ENCODE measurements at regions not wholly inside any gene's neighbourhood (a gene's known extent, or its start where the extent isn't known, plus 50 kb on each side); places are given as distances from the start of the nearest gene placed in this dataset.

DNA sequence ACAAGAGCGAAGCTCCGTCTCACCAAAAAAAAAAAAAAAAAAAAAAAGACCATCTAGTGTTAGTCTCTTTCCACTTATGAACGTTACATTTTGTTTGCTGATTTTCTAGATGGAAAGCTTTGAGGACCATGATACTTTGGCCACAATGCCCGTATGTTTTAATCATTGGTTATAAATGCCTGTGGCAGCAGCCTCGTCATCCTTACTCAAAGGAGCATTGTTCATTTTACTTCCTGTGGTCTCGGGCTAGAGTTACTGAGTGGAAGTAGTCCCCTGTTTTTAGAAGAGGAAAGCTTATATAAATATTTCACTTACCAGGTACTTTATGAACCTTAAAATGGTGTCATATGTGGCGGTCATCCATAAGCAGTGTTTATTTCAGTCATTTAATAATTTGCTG is 359.9 kb downstream of the AEBP2 start (continued):
- TF ChIP-seq, protein P1, sequence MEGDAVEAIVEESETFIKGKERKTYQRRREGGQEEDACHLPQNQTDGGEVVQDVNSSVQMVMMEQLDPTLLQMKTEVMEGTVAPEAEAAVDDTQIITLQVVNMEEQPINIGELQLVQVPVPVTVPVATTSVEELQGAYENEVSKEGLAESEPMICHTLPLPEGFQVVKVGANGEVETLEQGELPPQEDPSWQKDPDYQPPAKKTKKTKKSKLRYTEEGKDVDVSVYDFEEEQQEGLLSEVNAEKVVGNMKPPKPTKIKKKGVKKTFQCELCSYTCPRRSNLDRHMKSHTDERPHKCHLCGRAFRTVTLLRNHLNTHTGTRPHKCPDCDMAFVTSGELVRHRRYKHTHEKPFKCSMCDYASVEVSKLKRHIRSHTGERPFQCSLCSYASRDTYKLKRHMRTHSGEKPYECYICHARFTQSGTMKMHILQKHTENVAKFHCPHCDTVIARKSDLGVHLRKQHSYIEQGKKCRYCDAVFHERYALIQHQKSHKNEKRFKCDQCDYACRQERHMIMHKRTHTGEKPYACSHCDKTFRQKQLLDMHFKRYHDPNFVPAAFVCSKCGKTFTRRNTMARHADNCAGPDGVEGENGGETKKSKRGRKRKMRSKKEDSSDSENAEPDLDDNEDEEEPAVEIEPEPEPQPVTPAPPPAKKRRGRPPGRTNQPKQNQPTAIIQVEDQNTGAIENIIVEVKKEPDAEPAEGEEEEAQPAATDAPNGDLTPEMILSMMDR (IDR thresholded peaks at IDR 0.05; ENCODE audit: low read depth, low read length, missing input control) = no peak
- no peak for TF ChIP-seq HNF4G (IDR thresholded peaks at IDR 0.05)
- TF ChIP-seq JUND (IDR thresholded peaks at IDR 0.05) = no peak
- TF ChIP-seq GABPA (IDR thresholded peaks at IDR 0.05 in 1 of 2, conservative IDR thresholded peaks at IDR 0.05 in 1 of 2) = no peak
- TF ChIP-seq, protein P2, sequence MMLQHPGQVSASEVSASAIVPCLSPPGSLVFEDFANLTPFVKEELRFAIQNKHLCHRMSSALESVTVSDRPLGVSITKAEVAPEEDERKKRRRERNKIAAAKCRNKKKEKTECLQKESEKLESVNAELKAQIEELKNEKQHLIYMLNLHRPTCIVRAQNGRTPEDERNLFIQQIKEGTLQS (IDR thresholded peaks at IDR 0.05) = no peak
- TF ChIP-seq FOXA1 (IDR thresholded peaks at IDR 0.05) = no peak
- TF ChIP-seq HNF4A (conservative IDR thresholded peaks at IDR 0.05) = no peak

DNA sequence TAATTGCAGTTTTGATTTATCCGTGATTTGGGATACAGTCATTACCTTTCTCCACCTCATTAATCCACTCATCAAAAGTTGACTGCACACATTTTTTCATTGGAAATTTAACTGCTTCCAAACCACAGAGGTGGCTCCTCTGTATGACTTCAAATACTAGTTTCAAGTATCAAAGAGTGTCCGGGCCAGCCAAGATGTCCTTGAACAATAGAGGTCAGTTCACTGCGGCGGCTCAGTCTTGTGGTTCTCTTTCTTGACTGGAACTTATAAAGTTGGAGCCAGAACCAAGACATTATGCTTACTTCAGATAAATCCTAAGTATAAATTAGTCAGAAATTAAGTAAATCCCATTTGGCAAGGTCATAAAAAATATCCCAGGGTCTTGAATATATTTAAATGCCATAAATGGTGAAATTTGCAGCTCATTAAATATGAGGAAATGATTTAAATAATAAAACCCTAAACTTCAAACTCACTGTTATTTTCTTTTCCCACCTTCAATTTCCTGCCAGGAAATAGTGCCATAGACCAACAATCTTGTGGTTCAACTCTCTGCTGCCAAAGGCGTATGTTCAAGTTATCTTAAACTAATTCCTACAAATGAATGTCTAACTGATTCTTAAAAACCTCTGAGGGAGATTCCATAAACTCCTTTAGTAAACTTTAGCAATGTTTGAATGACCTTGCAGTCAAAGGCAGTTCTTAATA is 360.8 kb downstream of the AEBP2 start:
- Histone ChIP-seq H3K9me3 (ENCODE audit: control insufficient read depth in 4 of 4, low read length in 3 of 4) (no peaks in the 10 kb centered on the region), H3K4me3 (ENCODE audit: low read depth in 1 of 3, low read length in 3 of 3) (no peak overlapping the region), H3K27me3 (ENCODE audit: control insufficient read depth in 4 of 4, insufficient read depth in 4 of 4, low read length in 3 of 4) (no peaks in the 10 kb centered on the region), H3K36me3 (ENCODE audit: control insufficient read depth in 4 of 4, insufficient read depth in 3 of 4, low read depth in 1 of 4, low read length in 3 of 4) (no peaks in the 10 kb centered on the region), H3K4me1 (ENCODE audit: control insufficient read depth in 4 of 4, insufficient read depth in 4 of 4, low read length in 3 of 4) (peaks cover 0 to 2% (median under 1%) of the 10 kb centered on the region in 4 donors), H3K27ac (ENCODE audit: low read depth in 1 of 2, low read length in 2 of 2) (no peak overlapping the region), H3K9ac (ENCODE audit: low read depth in 1 of 2, low read length in 2 of 2) (no peak overlapping the region)
- TF ChIP-seq FOXA2 (IDR thresholded peaks at IDR 0.05) (no peak), YY1 (IDR thresholded peaks at IDR 0.05) (no peak), GABPA (IDR thresholded peaks at IDR 0.05 in 1 of 2, conservative IDR thresholded peaks at IDR 0.05 in 1 of 2) (no peak), HNF4G (IDR thresholded peaks at IDR 0.05) (no peak), HNF4A (conservative IDR thresholded peaks at IDR 0.05) (no peak), FOXA1 (IDR thresholded peaks at IDR 0.05) (no peak), JUND (IDR thresholded peaks at IDR 0.05) (no peak), TAF1 (conservative IDR thresholded peaks at IDR 0.05) (no peak), NR2F2 (IDR thresholded peaks at IDR 0.05) (no peak), EGR1 (IDR thresholded peaks at IDR 0.05; ENCODE audit: low read depth in 2 of 2) (no peak), RAD21 (IDR thresholded peaks at IDR 0.05) (no peak), RXRA (IDR thresholded peaks at IDR 0.05) (no peak), SP1 (IDR thresholded peaks at IDR 0.05) (no peak)
- TF ChIP-seq, protein P2 (IDR thresholded peaks at IDR 0.05) = no peak
- TF ChIP-seq, protein P1 (IDR thresholded peaks at IDR 0.05; ENCODE audit: low read depth, low read length, missing input control) = no peak
- TF ChIP-seq, protein P3, sequence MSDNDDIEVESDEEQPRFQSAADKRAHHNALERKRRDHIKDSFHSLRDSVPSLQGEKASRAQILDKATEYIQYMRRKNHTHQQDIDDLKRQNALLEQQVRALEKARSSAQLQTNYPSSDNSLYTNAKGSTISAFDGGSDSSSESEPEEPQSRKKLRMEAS (IDR thresholded peaks at IDR 0.05) = no peak
- TF ChIP-seq, protein P4, sequence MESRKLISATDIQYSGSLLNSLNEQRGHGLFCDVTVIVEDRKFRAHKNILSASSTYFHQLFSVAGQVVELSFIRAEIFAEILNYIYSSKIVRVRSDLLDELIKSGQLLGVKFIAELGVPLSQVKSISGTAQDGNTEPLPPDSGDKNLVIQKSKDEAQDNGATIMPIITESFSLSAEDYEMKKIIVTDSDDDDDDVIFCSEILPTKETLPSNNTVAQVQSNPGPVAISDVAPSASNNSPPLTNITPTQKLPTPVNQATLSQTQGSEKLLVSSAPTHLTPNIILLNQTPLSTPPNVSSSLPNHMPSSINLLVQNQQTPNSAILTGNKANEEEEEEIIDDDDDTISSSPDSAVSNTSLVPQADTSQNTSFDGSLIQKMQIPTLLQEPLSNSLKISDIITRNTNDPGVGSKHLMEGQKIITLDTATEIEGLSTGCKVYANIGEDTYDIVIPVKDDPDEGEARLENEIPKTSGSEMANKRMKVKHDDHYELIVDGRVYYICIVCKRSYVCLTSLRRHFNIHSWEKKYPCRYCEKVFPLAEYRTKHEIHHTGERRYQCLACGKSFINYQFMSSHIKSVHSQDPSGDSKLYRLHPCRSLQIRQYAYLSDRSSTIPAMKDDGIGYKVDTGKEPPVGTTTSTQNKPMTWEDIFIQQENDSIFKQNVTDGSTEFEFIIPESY (IDR thresholded peaks at IDR 0.05) = no peak
- DNase-seq (ENCODE audit: low spot score) = no peak
- WGBS = 83% methylated on average over 5 of the region's 5 CpGs
